Right hindlimb (tissue), 1 donor: ENCODE measurements at regions not wholly inside any gene's neighbourhood (a gene's known extent, or its start where the extent isn't known, plus 50 kb on each side); places are given as distances from the start of the nearest gene placed in this dataset.
"Not testable (repeated sequence)": the region's sequence is repeated elsewhere in the genome, so short reads cannot be mapped to it uniquely, and the experiment has no call there.

Experiments
- DNase-seq: peaks from one replicate; pipeline ENCODE4 v3.0.0-alpha.2; 2018

- DNase-seq, result not testable (repeated sequence)
Observed at GRCh38 chr2:132332345-132333033, 84.1 kb upstream of the GPR39 start.

GRCh38 chr2:132337135-132337534 is 79.5 kb upstream of the GPR39 start:
- DNase-seq, result not testable (repeated sequence)

GRCh38 chr2:132337844-132338243 is 78.8 kb upstream of the GPR39 start:
- not testable (repeated sequence) for DNase-seq

- DNase-seq, result peak; percentile 82
Observed at GRCh38 chr2:132347041-132347780, 69.4 kb upstream of the GPR39 start.

GRCh38 chr2:132349092-132349687 is 67.4 kb upstream of the GPR39 start:
- not testable (repeated sequence) for DNase-seq

GRCh38 chr2:132351668-132352067 is 64.9 kb upstream of the GPR39 start:
- DNase-seq, result not testable (repeated sequence)

- peak; percentile 39 for DNase-seq
Observed at GRCh38 chr2:132352481-132353001, 64.1 kb upstream of the GPR39 start.

GRCh38 chr2:132353380-132353779 is 63.2 kb upstream of the GPR39 start:
- not testable (repeated sequence) for DNase-seq

GRCh38 chr2:132360964-132361363 is 55.6 kb upstream of the GPR39 start:
- not testable (repeated sequence) for DNase-seq

GRCh38 chr2:132361498-132361897 is 55.1 kb upstream of the GPR39 start:
- DNase-seq, result not testable (repeated sequence)

GRCh38 chr2:132363352-132363751 is 53.3 kb upstream of the GPR39 start:
- not testable (repeated sequence) for DNase-seq

- DNase-seq, result not testable (repeated sequence)
Observed at GRCh38 chr2:132365963-132366362, 50.6 kb upstream of the GPR39 start.

- DNase-seq, result no peak
Observed at GRCh38 chr2:132366421-132367180, 50.0 kb upstream of the GPR39 start.
